ENCODE measurements at regions not wholly inside any gene's neighbourhood (a gene's known extent, or its start where the extent isn't known, plus 50 kb on each side); places are given as distances from the start of the nearest gene placed in this dataset.

GRCh38 chr12:98220636-98221035, 294.8 kb upstream of the TMPO start:
- no peak for TF ChIP-seq CTCF (conservative IDR thresholded peaks at IDR 0.05; ENCODE audit: low read length)
- TF ChIP-seq EZH2phosphoT487 (IDR thresholded peaks at IDR 0.05; ENCODE audit: borderline replicate concordance, low read depth, low read length) = no peak
